ES-I3 (cell line): ENCODE measurements at regions not wholly inside any gene's neighbourhood (a gene's known extent, or its start where the extent isn't known, plus 50 kb on each side); places are given as distances from the start of the nearest gene placed in this dataset.

Experiments used
- H3K36me3 ChIP-seq: 2 replicates; pipeline ENCODE4 v1.6.1; 2013; ENCODE audit warnings: mild to moderate bottlenecking, low read length, control low read depth, moderate library complexity; ENCODE audit not compliant: insufficient read depth
- H3K4me1 ChIP-seq: 2 replicates; pipeline ENCODE4 v1.6.1; 2013; ENCODE audit warnings: mild to moderate bottlenecking, control low read depth, low read length; ENCODE audit not compliant: insufficient read depth
- H3K9ac ChIP-seq: 2 replicates; pipeline ENCODE4 v1.6.1; 2013; ENCODE audit warnings: low read depth, mild to moderate bottlenecking, low read length, moderate library complexity
- H3K9me3 ChIP-seq: 2 replicates; pipeline ENCODE4 v1.6.1; 2013; ENCODE audit warnings: mild to moderate bottlenecking, low read length, moderate library complexity; ENCODE audit not compliant: control insufficient read depth, insufficient read depth

- Histone ChIP-seq H3K9me3 (no peaks in the 10 kb centered on the region), H3K4me1 (no peaks in the 10 kb centered on the region), H3K36me3 (no peaks in the 10 kb centered on the region), H3K9ac (no peak overlapping the region)
Measured at GRCh38 chr18:29653671-29654215, 1388.8 kb downstream of the DSC3 start.

GRCh38 chr18:29652797-29653196 lies 1389.7 kb downstream of the DSC3 start:
- H3K9me3 ChIP-seq, result no peaks in the 10 kb centered on the region
- no peaks in the 10 kb centered on the region for H3K36me3 ChIP-seq
- H3K4me1 ChIP-seq, result no peaks in the 10 kb centered on the region
- H3K9ac ChIP-seq, result no peak overlapping the region

- Histone ChIP-seq H3K36me3 (no peaks in the 10 kb centered on the region), H3K9me3 (no peaks in the 10 kb centered on the region), H3K4me1 (no peaks in the 10 kb centered on the region), H3K9ac (no peak overlapping the region)
Measured at GRCh38 chr18:29651122-29651680, 1391.3 kb downstream of the DSC3 start.

- H3K9me3 ChIP-seq, result no peaks in the 10 kb centered on the region
Measured at GRCh38 chr18:29648891-29649290, 1393.7 kb downstream of the DSC3 start.

GRCh38 chr18:29647700-29648099 lies 1394.8 kb downstream of the DSC3 start:
- no peak overlapping the region for H3K9ac ChIP-seq
- no peaks in the 10 kb centered on the region for H3K9me3 ChIP-seq
- H3K4me1 ChIP-seq, result no peaks in the 10 kb centered on the region
- H3K36me3 ChIP-seq, result no peaks in the 10 kb centered on the region

More at GRCh38 chr18:29648891-29649290, 1393.7 kb downstream of the DSC3 start:
- Histone ChIP-seq H3K4me1 (no peaks in the 10 kb centered on the region), H3K36me3 (no peaks in the 10 kb centered on the region), H3K9ac (no peak overlapping the region)

GRCh38 chr18:29644276-29644675 lies 1398.3 kb downstream of the DSC3 start:
- H3K4me1 ChIP-seq, result no peaks in the 10 kb centered on the region
- H3K9me3 ChIP-seq, result no peaks in the 10 kb centered on the region
- no peaks in the 10 kb centered on the region for H3K36me3 ChIP-seq
- H3K9ac ChIP-seq, result no peak overlapping the region

GRCh38 chr18:29629493-29630036 lies 1413.0 kb downstream of the DSC3 start:
- no peaks in the 10 kb centered on the region for H3K4me1 ChIP-seq
- H3K36me3 ChIP-seq, result no peaks in the 10 kb centered on the region
- no peaks in the 10 kb centered on the region for H3K9me3 ChIP-seq
- H3K9ac ChIP-seq, result no peak overlapping the region

- H3K9me3 ChIP-seq, result no peaks in the 10 kb centered on the region
- H3K36me3 ChIP-seq, result no peaks in the 10 kb centered on the region
- H3K4me1 ChIP-seq, result no peaks in the 10 kb centered on the region
- no peak overlapping the region for H3K9ac ChIP-seq
Measured at GRCh38 chr18:29626094-29626493, 1416.4 kb downstream of the DSC3 start.

GRCh38 chr18:29616867-29617266 lies 1425.7 kb downstream of the DSC3 start:
- H3K9ac ChIP-seq, result no peak overlapping the region
- H3K36me3 ChIP-seq, result no peaks in the 10 kb centered on the region
- H3K4me1 ChIP-seq, result no peaks in the 10 kb centered on the region
- H3K9me3 ChIP-seq, result no peaks in the 10 kb centered on the region

- Histone ChIP-seq H3K9me3 (peaks cover 14% of the 10 kb centered on the region; the same call in 1 of the 2 replicates), H3K9ac (no peak overlapping the region)
Measured at GRCh38 chr18:29608982-29609381, 1432.1 kb upstream of the CDH2 start.

GRCh38 chr18:29605365-29605764 lies 1428.4 kb upstream of the CDH2 start:
- Histone ChIP-seq H3K4me1 (no peaks in the 10 kb centered on the region), H3K9ac (no peak overlapping the region), H3K36me3 (no peaks in the 10 kb centered on the region), H3K9me3 (peaks cover 14% of the 10 kb centered on the region; the same call in 1 of the 2 replicates)

More at GRCh38 chr18:29608982-29609381, 1432.1 kb upstream of the CDH2 start:
- Histone ChIP-seq H3K36me3 (no peaks in the 10 kb centered on the region), H3K4me1 (no peaks in the 10 kb centered on the region)

- H3K36me3 ChIP-seq, result no peaks in the 10 kb centered on the region
- H3K4me1 ChIP-seq, result no peaks in the 10 kb centered on the region
- H3K9ac ChIP-seq, result no peak overlapping the region
Measured at GRCh38 chr18:29596959-29597358, 1420.0 kb upstream of the CDH2 start.

GRCh38 chr18:29594493-29594892 lies 1417.6 kb upstream of the CDH2 start:
- H3K9ac ChIP-seq, result no peak overlapping the region
- H3K9me3 ChIP-seq, result no peaks in the 10 kb centered on the region
- H3K4me1 ChIP-seq, result no peaks in the 10 kb centered on the region
- no peaks in the 10 kb centered on the region for H3K36me3 ChIP-seq

More at GRCh38 chr18:29596959-29597358, 1420.0 kb upstream of the CDH2 start:
- H3K9me3 ChIP-seq, result no peaks in the 10 kb centered on the region

GRCh38 chr18:29588446-29589100 lies 1411.6 kb upstream of the CDH2 start:
- H3K9me3 ChIP-seq, result no peaks in the 10 kb centered on the region
- H3K36me3 ChIP-seq, result no peaks in the 10 kb centered on the region
- no peak overlapping the region for H3K9ac ChIP-seq
- H3K4me1 ChIP-seq, result no peaks in the 10 kb centered on the region

GRCh38 chr18:29586210-29586609 lies 1409.3 kb upstream of the CDH2 start:
- H3K9ac ChIP-seq, result no peak overlapping the region
- H3K4me1 ChIP-seq, result no peaks in the 10 kb centered on the region
- no peaks in the 10 kb centered on the region for H3K36me3 ChIP-seq
- H3K9me3 ChIP-seq, result no peaks in the 10 kb centered on the region
